ENCODE measurements at regions not wholly inside any gene's neighbourhood (a gene's known extent, or its start where the extent isn't known, plus 50 kb on each side); places are given as distances from the start of the nearest gene placed in this dataset.

DNA sequence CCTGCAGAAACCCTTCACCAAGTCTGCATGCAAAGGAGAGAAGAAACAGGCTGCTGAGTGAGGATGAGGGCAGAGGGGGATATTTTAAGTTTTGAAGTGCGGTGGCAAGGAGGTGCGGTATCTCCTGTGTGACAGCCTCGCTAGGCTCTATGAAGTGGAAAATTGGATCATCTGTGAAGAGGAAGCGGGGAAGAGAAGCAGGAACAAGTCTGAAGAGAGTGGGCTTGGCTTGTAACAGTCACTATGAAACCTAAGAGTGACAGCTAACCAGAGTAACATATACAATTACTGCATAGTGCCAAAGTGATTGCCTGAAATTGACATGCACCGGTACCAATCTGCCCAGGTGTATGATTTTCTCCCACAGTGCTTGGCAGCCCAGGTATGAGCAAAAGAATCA lies 287.5 kb upstream of the KLF14 start:
- Histone ChIP-seq H3K79me2 (ENCODE audit: control insufficient read depth, insufficient read depth, low read length) (peaks cover 1% of the 10 kb centered on the region), H3K9ac (ENCODE audit: control insufficient read depth, extremely low read depth, insufficient read depth, low read length) (no peak overlapping the region), H3K4me3 (ENCODE audit: control insufficient read depth in 2 of 3, extremely low read depth in 1 of 3, insufficient read depth in 2 of 3, low read depth in 1 of 3, low read length in 3 of 3) (no peak overlapping the region), H3K27ac (ENCODE audit: control insufficient read depth, insufficient read depth, low read length) (no peak overlapping the region), H3K4me1 (ENCODE audit: control insufficient read depth, extremely low read depth, insufficient read depth, low read length) (peaks cover 5% of the 10 kb centered on the region), H4K20me1 (ENCODE audit: control insufficient read depth, extremely low read depth, insufficient read depth, low read length) (no peaks in the 10 kb centered on the region), H3K9me1 (ENCODE audit: control insufficient read depth, extremely low read depth, insufficient read depth, low read length) (no peaks in the 10 kb centered on the region), H3K27me3 (ENCODE audit: control insufficient read depth, extremely low read depth, insufficient read depth, low read length) (no peaks in the 10 kb centered on the region), H3K9me3 (ENCODE audit: control insufficient read depth, low read depth, low read length) (no peaks in the 10 kb centered on the region), H3K4me2 (ENCODE audit: control insufficient read depth, extremely low read depth, insufficient read depth, low read depth, low read length) (no peak overlapping the region), H3K36me3 (ENCODE audit: control insufficient read depth in 2 of 2, extremely low read depth in 1 of 2, insufficient read depth in 2 of 2, low read length in 2 of 2) (peaks cover 0 to 3% of the 10 kb centered on the region in 2 experiments), H2AFZ (ENCODE audit: control insufficient read depth, low read length) (no peak overlapping the region)
- TF ChIP-seq EZH2 (IDR thresholded peaks at IDR 0.05; ENCODE audit: low read length): no peak
- TF ChIP-seq, protein P1, sequence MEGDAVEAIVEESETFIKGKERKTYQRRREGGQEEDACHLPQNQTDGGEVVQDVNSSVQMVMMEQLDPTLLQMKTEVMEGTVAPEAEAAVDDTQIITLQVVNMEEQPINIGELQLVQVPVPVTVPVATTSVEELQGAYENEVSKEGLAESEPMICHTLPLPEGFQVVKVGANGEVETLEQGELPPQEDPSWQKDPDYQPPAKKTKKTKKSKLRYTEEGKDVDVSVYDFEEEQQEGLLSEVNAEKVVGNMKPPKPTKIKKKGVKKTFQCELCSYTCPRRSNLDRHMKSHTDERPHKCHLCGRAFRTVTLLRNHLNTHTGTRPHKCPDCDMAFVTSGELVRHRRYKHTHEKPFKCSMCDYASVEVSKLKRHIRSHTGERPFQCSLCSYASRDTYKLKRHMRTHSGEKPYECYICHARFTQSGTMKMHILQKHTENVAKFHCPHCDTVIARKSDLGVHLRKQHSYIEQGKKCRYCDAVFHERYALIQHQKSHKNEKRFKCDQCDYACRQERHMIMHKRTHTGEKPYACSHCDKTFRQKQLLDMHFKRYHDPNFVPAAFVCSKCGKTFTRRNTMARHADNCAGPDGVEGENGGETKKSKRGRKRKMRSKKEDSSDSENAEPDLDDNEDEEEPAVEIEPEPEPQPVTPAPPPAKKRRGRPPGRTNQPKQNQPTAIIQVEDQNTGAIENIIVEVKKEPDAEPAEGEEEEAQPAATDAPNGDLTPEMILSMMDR (optimal IDR thresholded peaks at IDR 0.05 in 1 of 3, IDR thresholded peaks at IDR 0.05 in 1 of 3, conservative IDR thresholded peaks at IDR 0.05 in 1 of 3; ENCODE audit: extremely low read depth in 1 of 3, insufficient read depth in 2 of 3, low read length in 3 of 3): no peak
- DNase-seq (ENCODE audit: low read depth, low spot score) (no peak), FAIRE-seq (no peak)
- dilution Hi-C loops (cut with MboI; ENCODE audit: extremely low pct_ligation_motif_present, low sequenced_read_pairs): no loop called here

DNA sequence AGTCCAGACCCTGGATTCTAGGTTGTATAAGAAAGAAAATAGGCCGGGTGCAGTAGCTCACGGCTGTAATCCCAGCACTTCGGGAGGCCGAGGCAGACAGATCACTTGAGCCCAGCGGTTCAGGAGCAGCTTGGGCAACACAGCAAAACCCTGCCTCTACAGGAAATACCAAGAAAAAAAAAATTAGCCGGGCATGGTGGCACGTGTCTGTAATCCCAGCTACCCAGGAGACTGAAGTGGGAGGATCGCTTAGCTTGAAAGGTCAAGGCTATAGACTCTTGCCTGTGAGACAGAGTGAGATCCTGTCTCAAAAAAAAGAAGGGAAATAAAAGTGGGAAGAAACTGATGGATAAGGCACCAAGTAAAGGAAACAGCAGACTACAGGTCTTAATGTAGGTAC lies 287.9 kb upstream of the KLF14 start:
- TF ChIP-seq, protein P1 (optimal IDR thresholded peaks at IDR 0.05 in 1 of 3, IDR thresholded peaks at IDR 0.05 in 1 of 3, conservative IDR thresholded peaks at IDR 0.05 in 1 of 3; ENCODE audit: extremely low read depth in 1 of 3, insufficient read depth in 2 of 3, low read length in 3 of 3): no peak
- TF ChIP-seq EZH2 (IDR thresholded peaks at IDR 0.05; ENCODE audit: low read length): no peak
- dilution Hi-C loops (cut with MboI; ENCODE audit: extremely low pct_ligation_motif_present, low sequenced_read_pairs): no loop called here
- peaks cover 8% of the 10 kb centered on the region for H3K4me1 ChIP-seq (ENCODE audit: control insufficient read depth, extremely low read depth, insufficient read depth, low read length)
- no peak for DNase-seq (ENCODE audit: low read depth, low spot score)
- H3K36me3 ChIP-seq (ENCODE audit: control insufficient read depth in 2 of 2, extremely low read depth in 1 of 2, insufficient read depth in 2 of 2, low read length in 2 of 2): peaks cover 0 to 3% of the 10 kb centered on the region in 2 experiments
- no peaks in the 10 kb centered on the region for H3K9me1 ChIP-seq (ENCODE audit: control insufficient read depth, extremely low read depth, insufficient read depth, low read length)
- no peaks in the 10 kb centered on the region for H3K9me3 ChIP-seq (ENCODE audit: control insufficient read depth, low read depth, low read length)
- no peaks in the 10 kb centered on the region for H3K27me3 ChIP-seq (ENCODE audit: control insufficient read depth, extremely low read depth, insufficient read depth, low read length)
- no peak overlapping the region for H3K9ac ChIP-seq (ENCODE audit: control insufficient read depth, extremely low read depth, insufficient read depth, low read length)
- no peak overlapping the region for H3K4me3 ChIP-seq (ENCODE audit: control insufficient read depth in 2 of 3, extremely low read depth in 1 of 3, insufficient read depth in 2 of 3, low read depth in 1 of 3, low read length in 3 of 3)
- peaks cover 1% of the 10 kb centered on the region for H3K79me2 ChIP-seq (ENCODE audit: control insufficient read depth, insufficient read depth, low read length)
- H2AFZ ChIP-seq (ENCODE audit: control insufficient read depth, low read length): no peak overlapping the region
- FAIRE-seq: no peak
- H4K20me1 ChIP-seq (ENCODE audit: control insufficient read depth, extremely low read depth, insufficient read depth, low read length): no peaks in the 10 kb centered on the region
- H3K4me2 ChIP-seq (ENCODE audit: control insufficient read depth, extremely low read depth, insufficient read depth, low read depth, low read length): no peak overlapping the region
- H3K27ac ChIP-seq (ENCODE audit: control insufficient read depth, insufficient read depth, low read length): no peak overlapping the region

Measured in keratinocyte (primary cell).